BE2C (cell line): ENCODE measurements at regions not wholly inside any gene's neighbourhood (a gene's known extent, or its start where the extent isn't known, plus 50 kb on each side); places are given as distances from the start of the nearest gene placed in this dataset.
"Not testable (repeated sequence)": the region's sequence is repeated elsewhere in the genome, so short reads cannot be mapped to it uniquely, and the experiment has no call there.

ENCODE experiments used
- DNase-seq: peaks from one replicate; pipeline ENCODE4 v3.0.0-alpha.2; 2020
- H3K27me3 ChIP-seq: fragments of 250-450 bp; sonication (Bioruptor Pico); 2 replicates; pipeline ENCODE4 v1.5.1; 2020; ENCODE audit warnings: mild to moderate bottlenecking
- H3K36me3 ChIP-seq: fragments of 250-450 bp; sonication (Bioruptor Pico); 2 replicates; pipeline ENCODE4 v1.5.1; 2020; ENCODE audit warnings: mild to moderate bottlenecking
- H3K4me1 ChIP-seq: fragments of 250-450 bp; sonication (Bioruptor Pico); 2 replicates; pipeline ENCODE4 v1.5.1; 2020
- H3K4me3 ChIP-seq: 2 replicates; pipeline ENCODE4 v1.5.1; 2011; ENCODE audit warnings: low read depth, low read length
- H3K9me3 ChIP-seq: fragments of 250-450 bp; sonication (Bioruptor Pico); 2 replicates; pipeline ENCODE4 v1.5.1; 2020
- TF ChIP-seq, protein P1 (sequence below): IDR thresholded peaks from 2 replicates; pipeline ENCODE4 v1.5.1; 2012; ENCODE audit warnings: mild to moderate bottlenecking, low read depth, low read length

GRCh38 chr10:52597189-52597863 lies 175.3 kb downstream of the MBL2 start:
- H3K4me3 ChIP-seq: no peak overlapping the region
- TF ChIP-seq, protein P1, sequence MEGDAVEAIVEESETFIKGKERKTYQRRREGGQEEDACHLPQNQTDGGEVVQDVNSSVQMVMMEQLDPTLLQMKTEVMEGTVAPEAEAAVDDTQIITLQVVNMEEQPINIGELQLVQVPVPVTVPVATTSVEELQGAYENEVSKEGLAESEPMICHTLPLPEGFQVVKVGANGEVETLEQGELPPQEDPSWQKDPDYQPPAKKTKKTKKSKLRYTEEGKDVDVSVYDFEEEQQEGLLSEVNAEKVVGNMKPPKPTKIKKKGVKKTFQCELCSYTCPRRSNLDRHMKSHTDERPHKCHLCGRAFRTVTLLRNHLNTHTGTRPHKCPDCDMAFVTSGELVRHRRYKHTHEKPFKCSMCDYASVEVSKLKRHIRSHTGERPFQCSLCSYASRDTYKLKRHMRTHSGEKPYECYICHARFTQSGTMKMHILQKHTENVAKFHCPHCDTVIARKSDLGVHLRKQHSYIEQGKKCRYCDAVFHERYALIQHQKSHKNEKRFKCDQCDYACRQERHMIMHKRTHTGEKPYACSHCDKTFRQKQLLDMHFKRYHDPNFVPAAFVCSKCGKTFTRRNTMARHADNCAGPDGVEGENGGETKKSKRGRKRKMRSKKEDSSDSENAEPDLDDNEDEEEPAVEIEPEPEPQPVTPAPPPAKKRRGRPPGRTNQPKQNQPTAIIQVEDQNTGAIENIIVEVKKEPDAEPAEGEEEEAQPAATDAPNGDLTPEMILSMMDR: no peak
- no peak for DNase-seq

DNA sequence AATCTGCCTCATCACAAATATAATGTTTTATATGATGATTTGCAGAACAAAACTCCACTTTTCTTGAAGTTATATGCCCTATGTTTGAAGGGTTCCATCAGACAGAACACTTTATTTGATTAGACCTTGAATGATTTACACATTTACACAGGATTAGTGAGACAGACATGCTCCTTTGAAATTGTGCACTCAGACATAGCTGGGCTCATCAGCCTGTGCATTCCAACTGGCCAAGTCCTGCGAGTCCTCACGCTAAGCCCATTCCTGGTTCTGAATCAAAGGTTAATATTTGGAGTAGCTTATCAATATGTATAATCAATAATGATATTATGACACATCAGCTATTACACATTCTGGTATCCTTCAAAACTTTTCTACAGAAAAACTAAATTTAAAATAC lies 173.6 kb downstream of the MBL2 start:
- Histone ChIP-seq H3K27me3 (no peaks in the 10 kb centered on the region), H3K4me1 (peaks cover 9% of the 10 kb centered on the region), H3K4me3 (no peak overlapping the region), H3K36me3 (no peaks in the 10 kb centered on the region), H3K9me3 (no peaks in the 10 kb centered on the region)
- TF ChIP-seq, protein P1: no peak
- DNase-seq: no peak

More at GRCh38 chr10:52597189-52597863, 175.3 kb downstream of the MBL2 start:
- Histone ChIP-seq H3K36me3 (no peaks in the 10 kb centered on the region), H3K27me3 (no peaks in the 10 kb centered on the region), H3K9me3 (no peaks in the 10 kb centered on the region), H3K4me1 (peaks cover 9% of the 10 kb centered on the region)

GRCh38 chr10:52599551-52600200 lies 172.9 kb downstream of the MBL2 start:
- Histone ChIP-seq H3K27me3 (no peaks in the 10 kb centered on the region), H3K4me3 (no peak overlapping the region), H3K36me3 (no peaks in the 10 kb centered on the region), H3K9me3 (no peaks in the 10 kb centered on the region), H3K4me1 (peaks cover 9% of the 10 kb centered on the region)
- TF ChIP-seq, protein P1: no peak
- peak; percentile 18 for DNase-seq

GRCh38 chr10:52604131-52604530 lies 168.5 kb downstream of the MBL2 start:
- not testable (repeated sequence) for DNase-seq, H3K4me1 ChIP-seq, H3K9me3 ChIP-seq, H3K27me3 ChIP-seq, H3K4me3 ChIP-seq, H3K36me3 ChIP-seq

- Histone ChIP-seq H3K36me3 (no peaks in the 10 kb centered on the region), H3K27me3 (no peaks in the 10 kb centered on the region), H3K4me3 (no peak overlapping the region), H3K4me1 (no peaks in the 10 kb centered on the region; the same call in 1 of the 2 replicates), H3K9me3 (no peaks in the 10 kb centered on the region)
- TF ChIP-seq, protein P1: no peak
- DNase-seq: no peak
Measured at GRCh38 chr10:52609071-52609470, 163.5 kb downstream of the MBL2 start.

DNA sequence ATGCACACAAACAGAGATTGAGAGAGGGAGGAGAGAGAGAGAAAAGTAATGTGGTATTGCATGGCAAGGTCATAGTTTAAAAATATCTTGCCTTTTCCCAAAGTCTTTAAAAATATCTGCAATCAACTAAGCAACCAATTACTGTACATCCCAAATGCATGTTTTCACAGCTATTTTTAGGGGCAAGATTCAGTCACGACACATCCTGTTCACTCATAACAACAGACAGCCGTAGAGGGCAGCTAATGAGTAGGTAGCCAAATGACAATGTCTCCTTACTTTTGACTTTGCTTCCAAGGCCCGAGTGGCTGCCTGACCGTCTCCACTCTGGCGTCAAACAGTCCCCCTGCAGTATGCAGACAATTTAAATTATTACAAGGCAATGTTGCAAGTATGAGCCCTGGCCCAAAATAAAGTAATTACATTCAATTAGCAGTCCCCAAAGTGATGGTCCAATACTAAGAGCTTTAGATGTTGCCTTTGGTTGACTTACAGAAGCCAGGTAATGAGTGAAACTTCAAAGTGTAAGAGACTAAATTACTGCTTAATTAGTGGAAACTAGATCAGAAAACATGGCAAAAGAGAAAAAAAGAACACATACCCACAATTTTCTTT lies 162.9 kb downstream of the MBL2 start:
- H3K4me3 ChIP-seq: no peak overlapping the region
- H3K9me3 ChIP-seq: no peaks in the 10 kb centered on the region
- DNase-seq: no peak
- H3K36me3 ChIP-seq: no peaks in the 10 kb centered on the region
- H3K27me3 ChIP-seq: no peaks in the 10 kb centered on the region
- TF ChIP-seq, protein P1: no peak
- no peaks in the 10 kb centered on the region for H3K4me1 ChIP-seq
